Amniotic epithelial cell (primary cell): ENCODE measurements at regions not wholly inside any gene's neighbourhood (a gene's known extent, or its start where the extent isn't known, plus 50 kb on each side); places are given as distances from the start of the nearest gene placed in this dataset.

Experiments used
- DNase-seq: peaks from one replicate; pipeline ENCODE4 v3.0.0-alpha.2; 2010; ENCODE audit warnings: low read depth

- DNase-seq: no peak
Measured at GRCh38 chr5:16013334-16014065, 166.1 kb downstream of the MARCHF11 start.

- DNase-seq: no peak
Measured at GRCh38 chr5:16009256-16009655, 170.3 kb downstream of the MARCHF11 start.

DNA sequence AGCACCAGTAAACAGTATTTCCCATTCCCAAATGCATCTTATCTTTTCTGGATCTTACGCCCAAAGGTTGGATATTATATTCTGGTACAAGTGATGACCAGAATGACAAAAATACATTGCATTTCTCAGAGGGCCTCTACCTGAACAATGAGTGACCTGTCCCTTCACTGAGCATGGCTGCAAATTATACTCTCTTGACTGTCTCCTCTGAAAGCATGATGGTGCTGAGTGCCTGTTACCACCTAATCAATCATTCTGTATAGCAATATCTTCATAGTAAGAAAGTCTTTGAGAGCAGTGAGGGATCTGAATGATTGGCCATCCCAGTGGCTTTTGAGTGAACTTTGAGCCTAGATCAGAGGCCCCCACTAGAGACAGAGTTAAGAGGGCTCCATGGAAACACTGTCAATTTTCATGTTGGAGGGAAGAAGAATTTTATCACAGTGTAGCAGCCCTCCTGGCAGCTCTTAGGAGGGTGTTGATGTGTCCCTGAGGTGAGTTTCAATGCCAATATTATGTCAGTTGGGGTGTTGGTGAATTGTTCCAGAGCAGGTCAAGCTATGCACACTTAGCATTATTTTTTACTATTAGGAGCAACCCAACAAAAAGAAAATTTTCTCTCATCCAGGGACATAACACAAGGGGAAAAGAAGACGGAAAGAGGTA lies 171.7 kb downstream of the MARCHF11 start:
- DNase-seq: no peak

GRCh38 chr5:16005225-16005624 lies 174.4 kb downstream of the MARCHF11 start:
- DNase-seq: no peak

DNA sequence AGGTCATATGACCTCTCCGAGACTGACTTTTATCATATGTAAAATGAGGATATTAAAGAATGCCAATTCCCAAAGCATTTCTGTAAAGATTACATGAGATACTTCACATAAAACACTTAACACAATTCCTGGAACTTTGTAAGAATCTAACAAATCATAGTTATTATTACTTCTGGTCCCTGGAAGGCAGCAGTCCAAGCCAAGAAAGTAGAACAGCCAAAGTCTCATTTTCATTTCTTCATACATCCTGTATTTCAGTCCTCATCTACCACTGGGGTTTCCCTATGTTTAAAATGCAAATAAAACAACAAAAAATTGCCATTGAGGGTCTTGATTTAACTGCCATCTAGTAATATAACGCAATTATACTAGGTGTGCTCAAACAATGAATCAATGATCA lies 179.5 kb downstream of the MARCHF11 start:
- DNase-seq: no peak

- peak; percentile 37 for DNase-seq
Measured at GRCh38 chr5:15995341-15996052, 184.1 kb downstream of the MARCHF11 start.

DNA sequence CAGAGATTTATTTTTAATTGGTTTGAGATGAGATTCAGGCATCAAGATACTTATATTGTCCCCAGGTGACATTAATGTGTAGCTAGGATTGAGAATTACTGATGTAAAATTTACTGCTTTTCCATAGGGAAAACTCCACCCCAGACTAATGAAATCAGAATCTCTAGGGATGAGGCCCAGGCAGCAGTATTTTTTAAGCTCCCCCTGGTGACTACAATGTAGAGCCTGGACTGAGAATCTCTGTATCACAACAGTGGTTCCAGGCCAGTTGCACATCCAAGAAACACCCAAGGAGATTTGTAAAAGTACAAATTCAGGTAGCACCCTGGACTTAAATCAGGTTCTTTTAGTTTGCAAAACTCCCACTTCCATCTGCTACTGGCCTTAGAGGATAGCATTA lies 185.7 kb downstream of the MARCHF11 start:
- peak; percentile 16 for DNase-seq

DNA sequence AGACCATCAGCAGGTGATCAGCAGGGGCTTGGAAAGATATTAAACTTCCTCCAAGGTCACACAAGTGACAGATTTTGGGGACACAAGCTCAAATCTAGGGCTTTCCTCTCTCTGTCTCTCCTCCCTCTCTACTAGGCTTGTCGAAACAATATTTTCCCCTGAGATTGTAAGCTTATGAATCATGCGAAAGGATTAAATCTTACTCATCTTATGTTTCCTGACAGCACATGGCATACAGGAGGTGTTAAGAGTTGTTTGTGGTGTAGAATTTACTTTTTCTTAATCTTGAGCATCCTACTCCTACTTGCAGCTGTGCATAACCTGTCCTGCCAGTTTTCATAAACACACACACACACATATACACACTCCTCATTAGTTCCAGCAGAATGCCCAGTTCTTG lies 186.3 kb downstream of the MARCHF11 start:
- peak; percentile 83 for DNase-seq

GRCh38 chr5:15992918-15993317 lies 186.7 kb downstream of the MARCHF11 start:
- peak; percentile 72 for DNase-seq

GRCh38 chr5:15991586-15991985 lies 188.0 kb downstream of the MARCHF11 start:
- peak; percentile 7 for DNase-seq
